ENCODE measurements at regions not wholly inside any gene's neighbourhood (a gene's known extent, or its start where the extent isn't known, plus 50 kb on each side); places are given as distances from the start of the nearest gene placed in this dataset.

DNA sequence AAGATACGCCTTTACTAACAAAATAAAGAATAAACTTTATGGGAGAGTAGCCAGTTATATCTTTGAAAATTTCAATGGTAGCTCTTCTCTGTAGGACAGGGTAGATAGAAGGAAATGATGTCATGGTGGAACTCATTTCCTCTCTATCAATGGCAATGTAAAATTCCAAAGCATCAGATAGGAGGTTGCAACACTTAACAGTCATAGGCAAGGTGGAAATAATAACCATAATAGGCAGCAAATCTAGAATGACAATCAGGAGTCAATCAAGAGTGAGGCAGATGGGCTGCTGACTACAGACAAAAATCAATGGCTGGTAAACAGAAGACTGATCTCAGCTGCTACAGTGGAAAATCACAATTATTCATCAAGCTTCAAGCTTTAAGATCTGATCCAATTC lies 53.9 kb upstream of the TET2 start (continued):
- TF ChIP-seq, protein P1, sequence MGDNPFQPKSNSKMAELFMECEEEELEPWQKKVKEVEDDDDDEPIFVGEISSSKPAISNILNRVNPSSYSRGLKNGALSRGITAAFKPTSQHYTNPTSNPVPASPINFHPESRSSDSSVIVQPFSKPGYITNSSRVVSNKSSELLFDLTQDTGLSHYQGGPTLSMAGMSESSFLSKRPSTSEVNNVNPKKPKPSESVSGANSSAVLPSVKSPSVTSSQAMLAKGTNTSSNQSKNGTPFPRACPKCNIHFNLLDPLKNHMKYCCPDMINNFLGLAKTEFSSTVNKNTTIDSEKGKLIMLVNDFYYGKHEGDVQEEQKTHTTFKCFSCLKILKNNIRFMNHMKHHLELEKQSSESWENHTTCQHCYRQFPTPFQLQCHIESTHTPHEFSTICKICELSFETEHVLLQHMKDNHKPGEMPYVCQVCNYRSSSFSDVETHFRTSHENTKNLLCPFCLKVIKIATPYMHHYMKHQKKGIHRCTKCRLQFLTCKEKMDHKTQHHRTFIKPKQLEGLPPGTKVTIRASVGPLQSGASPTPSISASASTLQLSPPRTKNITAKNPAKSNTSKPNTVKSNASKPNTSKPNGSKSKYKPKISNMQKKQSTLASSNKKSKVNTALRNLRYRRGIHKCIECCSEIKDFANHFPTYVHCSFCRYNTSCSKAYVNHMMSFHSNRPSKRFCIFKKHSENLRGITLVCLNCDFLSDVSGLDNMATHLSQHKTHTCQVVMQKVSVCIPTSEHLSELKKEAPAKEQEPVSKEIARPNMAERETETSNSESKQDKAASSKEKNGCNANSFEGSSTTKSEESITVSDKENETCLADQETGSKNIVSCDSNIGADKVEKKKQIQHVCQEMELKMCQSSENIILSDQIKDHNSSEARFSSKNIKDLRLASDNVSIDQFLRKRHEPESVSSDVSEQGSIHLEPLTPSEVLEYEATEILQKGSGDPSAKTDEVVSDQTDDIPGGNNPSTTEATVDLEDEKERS (tag by site-specific recombination; IDR thresholded peaks at IDR 0.05): no peak
- TF ChIP-seq ZNF544 (tag by site-specific recombination; IDR thresholded peaks at IDR 0.05) (no peak), ZBTB17 (tag by site-specific recombination; IDR thresholded peaks at IDR 0.05) (no peak), ZNF19 (tag by site-specific recombination; IDR thresholded peaks at IDR 0.05; ENCODE audit: low read depth) (no peak), ZNF114 (tag by site-specific recombination; IDR thresholded peaks at IDR 0.05) (no peak), ZNF132 (tag by site-specific recombination; IDR thresholded peaks at IDR 0.05; ENCODE audit: borderline replicate concordance) (no peak)

DNA sequence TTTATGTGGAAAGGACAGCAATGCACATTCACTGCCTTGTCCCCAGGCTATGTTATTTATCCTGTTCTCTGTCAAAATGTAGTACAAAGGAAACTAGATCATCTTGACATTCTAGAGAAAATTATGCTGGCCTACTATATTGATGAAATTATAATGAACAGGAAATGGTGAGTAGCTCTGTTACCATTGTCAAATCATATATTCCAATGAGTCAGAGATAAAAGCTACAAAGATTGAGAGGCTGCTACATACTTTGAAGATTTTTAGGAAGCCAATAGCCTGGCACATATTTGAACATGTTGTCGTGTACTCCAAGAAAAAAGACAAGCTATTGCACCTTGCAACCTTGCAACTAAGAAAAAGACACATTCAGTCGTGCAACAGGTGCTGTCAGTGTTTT lies 52.7 kb upstream of the TET2 start:
- no peaks in the 10 kb centered on the region for H3K4me1 ChIP-seq (ENCODE audit: control insufficient read depth, insufficient read depth, low read length)
- no peaks in the 10 kb centered on the region for H3K36me3 ChIP-seq (ENCODE audit: control insufficient read depth in 2 of 2, insufficient read depth in 1 of 2, low read length in 2 of 2)
- POLR2A ChIA-PET: no interaction called here
- H3K9me3 ChIP-seq (ENCODE audit: control insufficient read depth, insufficient read depth, low read depth, low read length): no peaks in the 10 kb centered on the region
- TF ChIP-seq YY1 (tag by site-specific recombination; IDR thresholded peaks at IDR 0.05) (no peak), SCRT2 (tag by site-specific recombination; IDR thresholded peaks at IDR 0.05) (0 out of 2 replicates have a peak, but pooled peaks have one; percentile 12)
- CTCF ChIA-PET: interaction anchor here (0.5 to 1.1 kb wide), 2 partner anchors 12 to 160 kb away, joined by 3 read pairs; no protein-coding TSS in a partner anchor
- no peak overlapping the region for H3K4me3 ChIP-seq (ENCODE audit: low read depth, low read length)
- H3K27ac ChIP-seq (ENCODE audit: extremely low read depth, low read depth, low read length): no peak overlapping the region

Measured in HEK293 (cell line).